HAP-1 (cell line): ENCODE measurements at regions not wholly inside any gene's neighbourhood (a gene's known extent, or its start where the extent isn't known, plus 50 kb on each side); places are given as distances from the start of the nearest gene placed in this dataset.
"Not testable (repeated sequence)": the region's sequence is repeated elsewhere in the genome, so short reads cannot be mapped to it uniquely, and the experiment has no call there.

ENCODE experiments used
- DNase-seq, 2 experiments: peaks; one replicate each; pipeline ENCODE4 v3.0.0-alpha.2; 2016 to 2020; ENCODE audit warnings: low spot score in 2 of 2
- H3K27me3 ChIP-seq: fragments of 250-450 bp; sonication (Bioruptor Pico); 2 replicates; pipeline ENCODE4 v1.5.1; 2020; ENCODE audit warnings: low read depth, mild to moderate bottlenecking, moderate library complexity
- H3K36me3 ChIP-seq: fragments of 250-450 bp; sonication (Bioruptor Pico); replicated peaks from 2 replicates; pipeline ENCODE4 v1.5.1; 2020; ENCODE audit warnings: mild to moderate bottlenecking
- H3K4me1 ChIP-seq: fragments of 250-450 bp; sonication (Bioruptor Pico); 2 replicates; pipeline ENCODE4 v1.5.1; 2020; ENCODE audit warnings: mild to moderate bottlenecking
- H3K4me3 ChIP-seq: fragments of 250-450 bp; sonication (Bioruptor Pico); 2 replicates; pipeline ENCODE4 v1.5.1; 2020; ENCODE audit warnings: mild to moderate bottlenecking, moderate library complexity
- H3K9me3 ChIP-seq: fragments of 250-450 bp; sonication (Bioruptor Pico); 2 replicates; pipeline ENCODE4 v1.5.1; 2020; ENCODE audit warnings: mild to moderate bottlenecking, moderate library complexity
- in situ Hi-C: fragments of 300-500 bp; cut with MboI; formaldehyde crosslinking; loops from 3 replicates; pipeline ENCODE4 v1.14.3; 2020; ENCODE audit warnings: low sequenced_read_pairs, inconsistent platforms, mixed read lengths

- H3K27me3 ChIP-seq: no peaks in the 10 kb centered on the region; the same call in 1 of the 2 replicates
- H3K4me3 ChIP-seq: peak overlapping the region; percentile 23
- peak; percentile 77 to 91 for DNase-seq
- no peaks in the 10 kb centered on the region for H3K36me3 ChIP-seq
- no peaks in the 10 kb centered on the region for H3K9me3 ChIP-seq
- in situ Hi-C loops: no loop called here
- H3K4me1 ChIP-seq: peaks cover 3% of the 10 kb centered on the region
These were observed 133.3 kb downstream of the TBC1D2B start for GRCh38 chr15:77944002-77944867.

GRCh38 chr15:77942611-77943211 is 134.8 kb downstream of the TBC1D2B start:
- in situ Hi-C loops: no loop called here
- Histone ChIP-seq H3K4me1 (peaks cover 3% of the 10 kb centered on the region), H3K4me3 (no peak overlapping the region), H3K27me3 (no peaks in the 10 kb centered on the region; the same call in 1 of the 2 replicates), H3K9me3 (0 out of 2 replicates have a peak, but pooled peaks cover 2% of the 10 kb centered on the region), H3K36me3 (no peaks in the 10 kb centered on the region)
- DNase-seq: no peak

DNA sequence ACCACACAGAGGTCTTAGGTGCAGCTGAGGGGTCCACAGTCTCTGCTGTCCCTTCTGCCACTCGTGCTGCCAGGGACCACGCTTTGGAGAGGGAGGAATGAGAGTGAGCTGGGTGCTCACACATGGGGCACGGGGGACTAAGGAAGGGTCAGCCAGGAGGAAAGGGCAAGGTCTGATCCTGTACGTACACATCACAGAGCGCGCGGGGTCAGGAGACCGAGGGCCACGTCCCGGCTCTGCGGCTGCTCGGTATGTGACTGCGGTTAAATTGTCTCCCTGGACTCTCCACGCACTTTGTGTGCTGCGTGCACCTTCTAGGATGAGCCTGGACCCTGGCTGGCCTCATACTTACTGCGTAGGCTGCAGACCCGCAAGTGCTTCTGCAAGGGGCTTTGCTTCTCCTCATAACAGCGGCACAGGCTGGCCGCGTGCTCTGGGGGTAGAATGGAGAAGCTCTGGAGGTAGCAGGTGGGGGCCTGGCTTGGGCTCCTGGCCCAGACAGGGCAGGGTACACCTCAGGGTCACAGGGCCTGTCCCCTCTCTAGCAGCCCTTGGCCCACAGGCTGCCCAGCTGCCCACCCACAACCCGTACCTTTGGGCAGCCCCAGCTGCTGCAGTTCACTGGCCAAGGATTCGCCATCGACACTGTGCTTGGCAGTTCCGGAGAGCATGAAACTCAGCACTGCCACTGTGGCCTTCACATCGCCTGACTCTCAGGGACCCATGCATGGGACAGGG is 136.3 kb downstream of the TBC1D2B start:
- DNase-seq, H3K36me3 ChIP-seq, H3K4me1 ChIP-seq, H3K4me3 ChIP-seq, in situ Hi-C loops, H3K9me3 ChIP-seq, H3K27me3 ChIP-seq: not testable (repeated sequence)

DNA sequence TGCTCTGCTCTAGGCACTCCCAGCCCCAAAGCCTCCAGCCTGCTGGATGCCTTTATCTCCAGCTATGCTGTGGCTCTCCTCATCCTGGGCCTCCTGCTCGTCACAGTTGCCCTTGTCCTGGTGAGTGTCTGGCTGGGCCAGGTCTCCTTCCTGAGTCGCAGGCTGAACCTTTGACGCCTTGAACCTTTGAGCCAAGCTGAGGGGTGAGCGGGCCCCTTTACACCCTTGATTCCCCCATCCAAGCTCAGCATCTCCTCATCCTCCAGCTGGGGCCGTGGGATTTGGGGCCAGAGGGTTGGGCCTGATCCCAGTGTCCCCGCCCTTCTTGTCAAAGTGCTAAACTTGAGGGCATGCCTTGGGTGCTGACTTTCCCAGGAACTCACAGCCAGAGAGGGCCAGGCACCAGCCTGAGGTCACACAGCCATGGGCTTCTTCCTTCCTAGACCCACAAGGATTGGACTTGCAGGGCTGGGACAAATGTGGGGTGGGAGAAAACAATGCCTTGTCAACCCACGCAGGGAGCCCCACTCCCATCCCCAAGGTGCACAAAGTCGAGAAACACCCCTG is 137.0 kb downstream of the TBC1D2B start:
- Histone ChIP-seq H3K4me3 (no peak overlapping the region), H3K9me3 (0 out of 2 replicates have a peak, but pooled peaks cover 2% of the 10 kb centered on the region)

GRCh38 chr15:77939851-77940250 is 137.7 kb downstream of the TBC1D2B start:
- in situ Hi-C loops: no loop called here
- no peak overlapping the region for H3K4me3 ChIP-seq
- 0 out of 2 replicates have a peak, but pooled peaks cover 2% of the 10 kb centered on the region for H3K9me3 ChIP-seq
- H3K4me1 ChIP-seq: peaks cover 3% of the 10 kb centered on the region
- no peaks in the 10 kb centered on the region for H3K36me3 ChIP-seq
- DNase-seq: no peak
- H3K27me3 ChIP-seq: no peaks in the 10 kb centered on the region; the same call in 1 of the 2 replicates

More for the DNA sequence above, 137.0 kb downstream of the TBC1D2B start:
- no peaks in the 10 kb centered on the region for H3K36me3 ChIP-seq
- peaks cover 3% of the 10 kb centered on the region for H3K4me1 ChIP-seq
- in situ Hi-C loops: no loop called here
- no peaks in the 10 kb centered on the region; the same call in 1 of the 2 replicates for H3K27me3 ChIP-seq
- no peak for DNase-seq

DNA sequence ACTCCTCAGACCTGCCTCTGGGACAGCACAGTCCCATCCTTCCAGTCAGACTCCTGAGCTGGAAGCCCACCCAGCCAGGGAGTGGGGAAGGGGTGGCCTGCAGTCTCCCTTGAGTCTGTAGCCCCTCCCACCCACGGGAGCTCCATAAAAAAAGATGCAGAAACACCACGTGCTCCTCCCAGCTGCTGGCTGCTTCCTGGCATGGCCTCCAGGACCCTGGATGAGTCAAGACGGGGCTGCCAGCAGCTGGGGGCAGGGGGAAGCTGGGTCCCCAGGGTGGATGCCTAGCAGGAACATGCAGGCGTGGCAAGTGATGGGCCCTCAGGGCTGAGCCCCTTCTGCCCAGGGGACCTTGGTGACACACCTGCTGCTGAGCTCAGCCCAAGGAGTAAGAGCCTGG is 138.5 kb downstream of the TBC1D2B start:
- in situ Hi-C loops, H3K9me3 ChIP-seq, H3K36me3 ChIP-seq, H3K4me1 ChIP-seq, H3K4me3 ChIP-seq, DNase-seq, H3K27me3 ChIP-seq: not testable (repeated sequence)

DNA sequence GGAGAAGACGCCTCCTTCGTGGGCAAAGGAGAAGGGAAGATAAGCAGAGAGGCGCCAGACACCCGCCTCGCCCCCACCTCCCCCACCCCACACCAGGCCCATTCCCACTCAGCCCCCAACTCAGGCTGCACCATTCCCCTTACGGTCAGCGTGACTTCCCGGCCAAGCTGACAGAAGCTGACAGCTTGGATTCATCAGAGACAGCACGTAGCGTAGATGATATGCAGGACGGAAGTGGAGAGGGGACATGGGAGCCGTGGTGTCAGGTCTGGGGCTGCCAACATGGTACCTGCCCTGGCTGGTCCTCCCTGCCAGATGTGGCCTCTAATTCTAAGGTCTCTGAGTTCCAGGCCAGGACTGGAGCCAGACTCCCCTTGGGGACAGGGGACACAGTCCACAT is 139.0 kb downstream of the TBC1D2B start:
- H3K4me3 ChIP-seq, in situ Hi-C loops: not testable (repeated sequence)

DNA sequence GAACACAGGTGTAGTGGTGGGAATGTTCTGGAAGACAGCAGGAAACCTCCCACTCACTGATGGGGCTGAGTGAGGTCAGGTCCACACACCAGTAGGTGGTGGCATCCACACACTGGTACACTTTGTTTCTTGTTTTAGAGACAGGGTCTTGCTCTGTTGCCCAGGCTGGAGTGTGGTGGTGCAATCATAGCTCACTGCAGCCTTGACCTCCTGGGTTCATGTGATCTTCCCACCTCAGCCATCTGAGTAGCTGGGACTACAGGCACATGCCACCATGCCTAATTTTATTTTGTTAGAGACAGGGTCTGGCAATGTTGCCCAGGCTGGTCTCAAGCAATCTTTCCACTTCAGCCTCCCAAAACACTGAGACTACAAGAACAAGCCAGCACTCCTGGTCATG is 140.9 kb downstream of the TBC1D2B start:
- H3K9me3 ChIP-seq, H3K4me1 ChIP-seq, DNase-seq, in situ Hi-C loops, H3K27me3 ChIP-seq, H3K4me3 ChIP-seq, H3K36me3 ChIP-seq: not testable (repeated sequence)

More for the DNA sequence above, 139.0 kb downstream of the TBC1D2B start:
- DNase-seq, H3K27me3 ChIP-seq, H3K36me3 ChIP-seq, H3K9me3 ChIP-seq, H3K4me1 ChIP-seq: not testable (repeated sequence)

- H3K36me3 ChIP-seq, in situ Hi-C loops: not testable (repeated sequence)
These were observed 143.0 kb downstream of the TBC1D2B start for GRCh38 chr15:77934516-77934915.

GRCh38 chr15:77930907-77931306 is 146.6 kb downstream of the TBC1D2B start:
- DNase-seq, H3K4me1 ChIP-seq, H3K27me3 ChIP-seq, H3K4me3 ChIP-seq, H3K9me3 ChIP-seq, in situ Hi-C loops, H3K36me3 ChIP-seq: not testable (repeated sequence)

More at GRCh38 chr15:77934516-77934915, 143.0 kb downstream of the TBC1D2B start:
- H3K9me3 ChIP-seq, H3K4me1 ChIP-seq, DNase-seq, H3K27me3 ChIP-seq, H3K4me3 ChIP-seq: not testable (repeated sequence)

DNA sequence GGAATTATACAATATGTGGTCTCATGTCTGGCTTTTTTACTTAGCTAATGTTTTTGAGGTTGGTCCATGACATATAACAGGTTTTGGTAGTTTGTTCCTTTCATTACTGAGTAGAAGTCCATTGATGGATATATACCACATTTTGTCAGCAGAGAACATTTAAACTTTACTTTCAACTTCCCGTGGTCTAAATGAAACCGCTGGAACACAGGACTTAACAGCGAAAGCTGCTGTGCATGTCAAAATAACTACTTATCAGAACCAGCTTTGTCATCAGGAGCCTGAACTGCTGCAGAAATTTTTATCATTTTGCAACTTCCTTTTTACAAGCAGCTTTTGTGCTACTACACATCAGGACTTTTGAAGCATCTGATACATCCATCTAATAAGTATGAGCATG is 147.0 kb downstream of the TBC1D2B start:
- H3K4me3 ChIP-seq, DNase-seq, H3K9me3 ChIP-seq, in situ Hi-C loops, H3K36me3 ChIP-seq, H3K4me1 ChIP-seq, H3K27me3 ChIP-seq: not testable (repeated sequence)

DNA sequence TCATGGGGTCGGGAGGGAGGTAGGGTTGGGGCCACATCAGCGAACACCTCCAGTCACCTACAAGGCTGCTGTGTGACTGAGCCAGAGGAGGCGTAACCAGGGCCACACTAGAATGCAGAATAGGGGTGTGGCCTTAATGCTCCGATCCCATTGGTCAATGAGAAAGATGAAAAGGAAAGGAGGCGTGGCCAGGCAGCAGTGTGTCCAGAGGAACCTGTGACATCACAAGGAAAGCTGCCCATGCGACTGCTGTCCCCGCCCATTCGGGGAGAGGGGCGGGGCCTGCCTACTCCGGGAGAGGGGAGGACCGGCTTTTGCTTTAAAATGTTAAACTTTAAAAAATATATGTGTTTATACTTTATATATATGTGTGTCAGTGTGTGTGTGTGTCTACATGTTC is 150.7 kb downstream of the TBC1D2B start:
- H3K9me3 ChIP-seq, H3K4me1 ChIP-seq: not testable (repeated sequence)

DNA sequence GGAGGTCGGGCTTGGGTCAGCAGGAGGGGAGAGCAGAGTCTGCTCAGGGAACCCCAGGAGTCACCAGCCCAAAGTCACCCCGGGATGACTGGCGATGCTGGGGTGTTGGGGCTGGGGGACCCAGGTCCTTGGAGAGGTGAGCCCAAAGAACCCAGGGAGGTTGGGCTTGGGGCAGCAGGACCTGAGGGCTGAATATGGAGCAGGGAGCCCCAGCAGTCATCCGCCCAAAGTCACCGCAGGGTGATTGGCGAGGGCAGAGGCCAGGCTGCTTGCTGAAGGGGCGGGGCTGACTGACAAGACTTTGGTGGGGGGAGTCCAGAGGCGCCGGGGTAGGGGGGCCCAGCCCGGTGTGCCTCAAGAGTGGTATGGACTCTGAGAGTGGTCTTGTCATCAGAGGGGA is 151.2 kb downstream of the TBC1D2B start:
- H3K9me3 ChIP-seq, H3K36me3 ChIP-seq, in situ Hi-C loops, H3K4me1 ChIP-seq, H3K4me3 ChIP-seq, H3K27me3 ChIP-seq, DNase-seq: not testable (repeated sequence)

More for the DNA sequence above, 150.7 kb downstream of the TBC1D2B start:
- in situ Hi-C loops, H3K36me3 ChIP-seq, H3K4me3 ChIP-seq, H3K27me3 ChIP-seq: not testable (repeated sequence)
- peak; percentile 32 to 83 for DNase-seq
